ENCODE measurements at regions not wholly inside any gene's neighbourhood (a gene's known extent, or its start where the extent isn't known, plus 50 kb on each side); places are given as distances from the start of the nearest gene placed in this dataset.
"Not testable (repeated sequence)": the region's sequence is repeated elsewhere in the genome, so short reads cannot be mapped to it uniquely, and the experiment has no call there.

DNA sequence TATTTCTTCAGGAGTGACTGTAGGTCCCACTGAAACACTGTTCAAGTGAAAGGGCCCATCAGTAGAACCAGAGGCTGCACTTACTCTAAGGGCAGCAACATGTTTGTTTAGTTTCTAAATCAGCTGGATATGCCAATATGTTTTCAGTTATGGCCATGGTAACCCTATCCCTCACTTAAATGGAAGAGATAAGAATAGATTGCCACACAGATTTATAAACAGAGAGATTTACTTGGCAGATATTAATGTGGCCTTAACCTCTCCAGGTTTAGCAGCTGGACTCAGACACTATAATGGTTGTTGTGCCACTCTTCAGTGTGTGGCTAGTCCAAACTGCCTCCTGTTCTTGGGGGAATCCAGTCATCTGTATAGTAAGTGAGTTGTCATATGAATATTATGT lies 354.1 kb downstream of the TEX13C start:
- Histone ChIP-seq H3K4me1 (no peaks in the 10 kb centered on the region), H3K27me3 (ENCODE audit: low read depth) (no peaks in the 10 kb centered on the region), H3K36me3 (no peaks in the 10 kb centered on the region), H3K27ac (replicated peaks) (no peak overlapping the region), H3K4me3 (no peak overlapping the region), H3K9me3 (replicated peaks) (no peaks in the 10 kb centered on the region)
- no peak for DNase-seq
- TF ChIP-seq, protein P1, sequence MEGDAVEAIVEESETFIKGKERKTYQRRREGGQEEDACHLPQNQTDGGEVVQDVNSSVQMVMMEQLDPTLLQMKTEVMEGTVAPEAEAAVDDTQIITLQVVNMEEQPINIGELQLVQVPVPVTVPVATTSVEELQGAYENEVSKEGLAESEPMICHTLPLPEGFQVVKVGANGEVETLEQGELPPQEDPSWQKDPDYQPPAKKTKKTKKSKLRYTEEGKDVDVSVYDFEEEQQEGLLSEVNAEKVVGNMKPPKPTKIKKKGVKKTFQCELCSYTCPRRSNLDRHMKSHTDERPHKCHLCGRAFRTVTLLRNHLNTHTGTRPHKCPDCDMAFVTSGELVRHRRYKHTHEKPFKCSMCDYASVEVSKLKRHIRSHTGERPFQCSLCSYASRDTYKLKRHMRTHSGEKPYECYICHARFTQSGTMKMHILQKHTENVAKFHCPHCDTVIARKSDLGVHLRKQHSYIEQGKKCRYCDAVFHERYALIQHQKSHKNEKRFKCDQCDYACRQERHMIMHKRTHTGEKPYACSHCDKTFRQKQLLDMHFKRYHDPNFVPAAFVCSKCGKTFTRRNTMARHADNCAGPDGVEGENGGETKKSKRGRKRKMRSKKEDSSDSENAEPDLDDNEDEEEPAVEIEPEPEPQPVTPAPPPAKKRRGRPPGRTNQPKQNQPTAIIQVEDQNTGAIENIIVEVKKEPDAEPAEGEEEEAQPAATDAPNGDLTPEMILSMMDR (IDR thresholded peaks at IDR 0.05; ENCODE audit: borderline replicate concordance): no peak
- intact Hi-C loops (cut with micrococcal nuclease): no loop called here

DNA sequence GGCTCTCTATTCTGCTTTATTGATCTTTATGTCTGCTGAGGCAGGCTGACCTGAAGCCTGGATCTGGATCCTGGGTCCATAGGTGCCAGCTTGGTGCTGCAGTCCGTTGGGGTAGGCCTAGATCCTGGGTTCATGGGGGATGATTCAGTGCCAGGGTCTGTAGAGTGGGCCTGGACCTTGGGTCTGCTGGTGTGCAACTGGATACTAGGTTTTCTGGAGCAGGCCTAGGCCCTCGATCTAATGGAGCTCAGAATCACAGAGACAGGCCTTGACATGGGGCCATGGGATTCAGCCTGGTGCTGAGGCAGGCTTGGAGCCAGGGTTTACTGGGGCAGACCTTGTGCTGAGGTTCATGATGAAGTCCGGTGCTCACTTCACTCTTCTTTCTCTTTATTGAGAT lies 358.6 kb downstream of the TEX13C start:
- H3K9me3 ChIP-seq (replicated peaks): no peaks in the 10 kb centered on the region
- H3K36me3 ChIP-seq: no peaks in the 10 kb centered on the region
- no peak overlapping the region for H3K4me3 ChIP-seq
- intact Hi-C loops (cut with micrococcal nuclease): no loop called here
- H3K4me1 ChIP-seq: no peaks in the 10 kb centered on the region
- no peaks in the 10 kb centered on the region for H3K27me3 ChIP-seq (ENCODE audit: low read depth)
- no peak for DNase-seq
- no peak overlapping the region for H3K27ac ChIP-seq (replicated peaks)
- TF ChIP-seq, protein P1 (IDR thresholded peaks at IDR 0.05; ENCODE audit: borderline replicate concordance): no peak

DNA sequence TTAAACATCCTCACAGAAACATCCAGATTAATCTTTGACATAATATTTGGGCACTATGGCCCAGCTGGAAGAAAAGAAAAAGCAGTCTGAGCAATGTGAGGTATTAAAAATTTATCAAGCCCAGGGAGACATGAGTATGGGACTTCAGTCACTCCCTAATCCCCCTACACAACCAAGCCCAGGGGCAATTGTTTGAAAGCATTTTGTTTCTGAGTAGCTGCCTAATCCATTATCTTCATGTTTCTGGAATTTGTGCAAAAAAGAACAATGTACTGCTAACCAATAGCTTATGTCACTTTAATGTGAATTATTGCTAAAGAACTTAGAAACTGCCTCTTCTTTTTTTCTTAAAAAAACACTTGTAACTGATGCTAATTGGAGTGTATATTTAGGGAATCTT lies 360.7 kb downstream of the TEX13C start:
- no peaks in the 10 kb centered on the region for H3K4me1 ChIP-seq
- no peak overlapping the region for H3K4me3 ChIP-seq
- intact Hi-C loops (cut with micrococcal nuclease): no loop called here
- no peak for DNase-seq
- no peaks in the 10 kb centered on the region for H3K36me3 ChIP-seq
- H3K27ac ChIP-seq (replicated peaks): no peak overlapping the region
- no peaks in the 10 kb centered on the region for H3K9me3 ChIP-seq (replicated peaks)
- TF ChIP-seq, protein P1 (IDR thresholded peaks at IDR 0.05; ENCODE audit: borderline replicate concordance): no peak
- H3K27me3 ChIP-seq (ENCODE audit: low read depth): no peaks in the 10 kb centered on the region

DNA sequence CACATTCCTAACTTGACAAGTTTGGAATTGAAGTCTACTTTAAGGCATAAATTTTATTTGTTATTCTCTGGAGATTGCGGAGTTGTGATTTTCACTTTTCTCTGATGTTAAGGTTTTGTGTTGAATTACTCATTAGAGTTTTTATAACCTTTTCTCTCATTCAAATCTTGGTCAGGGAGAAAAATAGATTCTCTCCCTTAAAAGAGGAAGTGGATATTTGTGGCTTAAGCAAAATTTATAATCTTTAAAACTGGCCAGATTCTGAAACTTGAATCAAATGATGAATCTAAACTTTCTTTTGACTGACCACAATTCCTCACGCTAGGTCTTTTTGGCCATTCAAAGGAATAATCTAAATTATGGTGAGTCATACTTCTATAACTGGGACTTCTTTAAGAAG lies 361.4 kb downstream of the TEX13C start:
- intact Hi-C loops (cut with micrococcal nuclease): no loop called here
- H3K4me1 ChIP-seq: no peaks in the 10 kb centered on the region
- TF ChIP-seq, protein P1 (IDR thresholded peaks at IDR 0.05; ENCODE audit: borderline replicate concordance): no peak
- DNase-seq: no peak
- H3K27ac ChIP-seq (replicated peaks): no peak overlapping the region
- H3K9me3 ChIP-seq (replicated peaks): no peaks in the 10 kb centered on the region
- H3K4me3 ChIP-seq: no peak overlapping the region
- H3K36me3 ChIP-seq: no peaks in the 10 kb centered on the region
- no peaks in the 10 kb centered on the region for H3K27me3 ChIP-seq (ENCODE audit: low read depth)

DNA sequence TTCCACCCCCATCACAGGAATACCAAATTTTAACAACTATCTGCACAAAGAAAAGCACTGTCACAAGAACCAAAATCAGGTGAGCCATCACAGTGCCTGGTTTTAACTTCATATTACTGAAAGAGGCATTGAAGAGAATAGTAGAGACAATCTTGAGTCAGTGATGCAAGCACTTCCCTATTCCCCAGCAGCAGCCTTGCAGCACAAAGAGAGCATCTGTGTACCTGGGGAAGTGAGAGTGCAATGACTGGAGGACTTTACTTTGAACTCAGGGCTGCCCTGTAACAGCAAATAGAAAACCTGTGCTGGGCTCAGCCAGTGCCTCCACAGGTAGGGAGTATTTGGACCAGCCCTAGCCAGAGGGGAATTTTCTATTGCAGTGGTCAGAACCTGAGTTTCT lies 361.8 kb downstream of the TEX13C start:
- Histone ChIP-seq H3K36me3 (no peaks in the 10 kb centered on the region), H3K4me1 (no peaks in the 10 kb centered on the region), H3K4me3 (no peak overlapping the region), H3K9me3 (replicated peaks) (no peaks in the 10 kb centered on the region), H3K27ac (replicated peaks) (no peak overlapping the region), H3K27me3 (ENCODE audit: low read depth) (no peaks in the 10 kb centered on the region)
- TF ChIP-seq, protein P1 (IDR thresholded peaks at IDR 0.05; ENCODE audit: borderline replicate concordance): no peak
- no peak for DNase-seq
- intact Hi-C loops (cut with micrococcal nuclease): no loop called here

DNA sequence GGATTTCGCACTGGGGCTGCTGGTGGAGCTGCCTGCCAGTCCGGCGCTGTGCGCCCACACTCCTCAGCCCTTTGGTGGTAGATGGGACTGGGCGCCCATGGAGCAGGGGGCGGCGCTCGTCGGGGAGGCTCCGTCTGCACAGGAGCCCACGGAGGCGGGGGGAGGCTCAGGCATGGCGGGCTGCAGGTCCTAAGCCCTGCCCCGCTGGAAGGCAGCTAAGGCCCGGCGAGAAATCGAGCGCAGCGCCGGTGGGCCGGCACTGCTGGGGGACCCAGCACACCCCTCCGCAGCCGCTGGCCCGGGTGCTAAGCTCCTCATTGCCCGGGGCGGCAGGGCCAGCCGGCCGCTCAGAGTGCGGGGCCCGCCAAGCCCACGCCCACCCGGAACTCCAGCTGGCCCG lies 370.9 kb downstream of the TEX13C start:
- H3K27ac ChIP-seq (replicated peaks); H3K9me3 ChIP-seq (replicated peaks); DNase-seq; intact Hi-C loops (cut with micrococcal nuclease); H3K27me3 ChIP-seq (ENCODE audit: low read depth); H3K36me3 ChIP-seq; H3K4me3 ChIP-seq; H3K4me1 ChIP-seq: not testable (repeated sequence)
